ENCODE measurements at regions not wholly inside any gene's neighbourhood (a gene's known extent, or its start where the extent isn't known, plus 50 kb on each side); places are given as distances from the start of the nearest gene placed in this dataset.

DNA sequence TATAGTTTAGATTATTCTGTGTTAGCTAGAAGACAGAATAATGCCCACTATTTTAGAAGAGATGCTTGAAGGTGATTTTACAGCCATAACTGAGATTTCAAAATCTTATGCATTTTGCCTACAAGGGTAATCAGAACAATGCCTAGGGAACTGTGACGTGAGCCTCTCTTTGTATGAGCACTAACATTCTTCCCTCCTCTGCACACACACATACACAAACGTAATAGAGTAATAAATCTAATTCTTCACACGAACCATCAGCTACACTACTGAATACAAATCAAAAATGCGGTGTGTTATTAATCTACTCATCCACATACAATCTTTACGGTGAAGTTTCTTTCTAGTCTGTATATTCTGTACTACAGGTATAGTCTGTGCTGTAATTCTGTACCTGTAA, 227.8 kb downstream of the PLK2 start:
- TF ChIP-seq TAF1 (IDR thresholded peaks at IDR 0.05; ENCODE audit: low read depth, low read length) = no peak
- no peak for TF ChIP-seq POLR2AphosphoS5 (IDR thresholded peaks at IDR 0.05; ENCODE audit: low read depth, low read length)
- TF ChIP-seq POLR2A (IDR thresholded peaks at IDR 0.05; ENCODE audit: low read depth, low read length) = no peak
